Hepatic stellate cell (primary cell): ENCODE measurements at regions not wholly inside any gene's neighbourhood (a gene's known extent, or its start where the extent isn't known, plus 50 kb on each side); places are given as distances from the start of the nearest gene placed in this dataset.

ENCODE experiments used
- DNase-seq: peaks from one replicate; pipeline ENCODE4 v3.0.0; 2011; ENCODE audit warnings: low spot score

DNA sequence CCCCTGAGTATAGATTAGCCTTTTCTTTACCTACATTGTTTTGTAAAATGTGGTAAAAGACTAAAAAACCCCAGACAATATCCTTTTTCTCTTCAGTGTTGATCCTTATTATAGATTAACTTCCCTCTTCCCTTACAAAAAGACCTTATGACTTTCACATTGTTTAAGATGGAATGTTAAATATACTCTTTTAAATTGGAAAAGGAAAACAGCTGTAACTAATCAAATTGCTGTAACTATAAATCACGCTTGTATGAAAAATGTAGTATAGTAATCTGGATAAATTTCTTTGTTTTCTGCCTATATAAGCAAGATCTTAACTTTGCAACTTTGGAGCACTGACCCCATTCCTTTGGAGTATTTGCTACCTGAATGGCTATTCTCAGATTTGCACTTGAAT is 383.1 kb downstream of the FAM170A start:
- no peak for DNase-seq

DNA sequence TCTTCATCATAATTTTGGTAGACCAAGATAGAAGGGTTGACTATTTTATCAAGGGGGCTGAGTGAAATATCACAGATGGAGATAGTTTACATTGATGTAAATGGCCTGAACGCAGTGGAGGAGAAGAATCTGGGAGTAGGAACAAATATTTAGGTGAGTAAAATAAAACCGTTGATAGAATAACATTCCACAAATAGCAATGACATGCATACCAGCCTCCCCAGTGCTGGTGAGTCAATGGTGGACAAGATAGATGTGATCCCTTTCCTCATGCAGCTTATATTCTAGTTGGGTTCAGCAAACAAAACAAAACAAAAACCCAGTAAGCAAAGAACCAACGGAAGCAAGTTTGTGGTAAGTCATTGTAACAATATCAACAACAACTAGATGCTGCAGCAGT is 385.2 kb downstream of the FAM170A start:
- no peak for DNase-seq

DNA sequence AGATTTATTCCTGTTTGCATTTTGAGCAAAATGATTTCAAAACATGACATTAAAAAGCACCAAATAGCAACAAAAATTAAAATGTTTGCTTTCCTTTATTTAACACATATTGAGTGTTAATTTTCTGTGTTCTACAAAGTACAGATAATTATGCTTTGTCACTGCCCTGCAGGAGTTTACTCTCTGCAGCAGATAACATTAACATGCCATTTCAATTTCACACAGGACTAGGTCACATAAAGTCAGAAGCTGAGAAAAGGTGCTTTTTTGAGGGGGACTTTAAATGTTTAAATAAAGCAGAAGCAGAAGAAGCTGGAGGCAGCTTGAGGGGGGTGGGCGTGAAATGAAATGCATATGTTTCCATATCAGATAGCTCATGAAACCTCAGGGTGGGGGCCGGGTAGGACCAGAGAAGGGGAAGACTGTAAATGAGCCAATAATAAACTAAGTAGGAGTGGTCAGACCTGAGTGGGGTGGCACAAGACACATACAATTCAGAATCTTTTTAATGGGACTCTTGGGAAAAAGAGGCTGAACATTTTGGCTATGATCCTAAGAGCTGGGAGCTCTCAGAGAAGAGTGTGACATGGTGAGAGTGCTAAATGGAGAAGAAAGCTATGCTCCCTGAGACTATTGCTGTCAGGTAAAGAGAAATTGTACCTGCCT is 387.5 kb downstream of the FAM170A start:
- no peak for DNase-seq

DNA sequence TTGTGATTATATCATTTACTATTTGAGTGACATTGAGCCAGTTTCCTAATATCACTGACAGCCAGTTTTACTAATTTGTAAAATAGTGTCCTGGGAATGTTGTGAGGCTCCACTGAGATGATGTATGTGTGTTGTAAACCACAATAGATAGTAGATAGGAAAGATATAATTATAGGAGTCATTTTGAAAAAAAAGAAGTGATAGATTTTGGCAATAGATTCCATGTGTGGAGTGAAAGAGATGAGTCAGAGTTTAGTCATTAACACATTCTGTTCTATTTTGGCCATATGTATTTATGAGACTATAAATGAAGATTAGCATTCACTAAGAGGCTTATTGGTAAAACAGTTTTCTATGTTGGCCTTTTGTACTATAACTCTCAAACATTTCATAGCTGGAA is 388.2 kb downstream of the FAM170A start:
- DNase-seq = no peak

DNA sequence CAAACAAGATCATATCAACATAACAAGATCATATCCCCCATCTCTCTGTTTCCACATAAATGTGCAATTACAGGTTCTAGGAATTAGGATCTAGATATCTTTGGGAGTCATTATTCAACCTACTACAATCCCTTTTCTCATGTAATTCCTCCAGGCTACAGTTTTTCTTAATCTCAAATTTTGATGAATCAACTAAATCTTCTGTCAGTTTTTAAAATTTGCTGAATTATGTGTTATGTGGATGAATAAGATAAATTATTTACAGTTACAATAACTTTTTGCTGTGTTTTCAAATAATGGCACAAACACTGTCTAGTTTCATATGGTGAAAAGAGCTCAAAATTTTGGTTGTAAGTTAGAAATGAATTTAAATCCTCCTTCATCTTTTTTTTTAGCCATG is 405.8 kb downstream of the FAM170A start:
- no peak for DNase-seq

DNA sequence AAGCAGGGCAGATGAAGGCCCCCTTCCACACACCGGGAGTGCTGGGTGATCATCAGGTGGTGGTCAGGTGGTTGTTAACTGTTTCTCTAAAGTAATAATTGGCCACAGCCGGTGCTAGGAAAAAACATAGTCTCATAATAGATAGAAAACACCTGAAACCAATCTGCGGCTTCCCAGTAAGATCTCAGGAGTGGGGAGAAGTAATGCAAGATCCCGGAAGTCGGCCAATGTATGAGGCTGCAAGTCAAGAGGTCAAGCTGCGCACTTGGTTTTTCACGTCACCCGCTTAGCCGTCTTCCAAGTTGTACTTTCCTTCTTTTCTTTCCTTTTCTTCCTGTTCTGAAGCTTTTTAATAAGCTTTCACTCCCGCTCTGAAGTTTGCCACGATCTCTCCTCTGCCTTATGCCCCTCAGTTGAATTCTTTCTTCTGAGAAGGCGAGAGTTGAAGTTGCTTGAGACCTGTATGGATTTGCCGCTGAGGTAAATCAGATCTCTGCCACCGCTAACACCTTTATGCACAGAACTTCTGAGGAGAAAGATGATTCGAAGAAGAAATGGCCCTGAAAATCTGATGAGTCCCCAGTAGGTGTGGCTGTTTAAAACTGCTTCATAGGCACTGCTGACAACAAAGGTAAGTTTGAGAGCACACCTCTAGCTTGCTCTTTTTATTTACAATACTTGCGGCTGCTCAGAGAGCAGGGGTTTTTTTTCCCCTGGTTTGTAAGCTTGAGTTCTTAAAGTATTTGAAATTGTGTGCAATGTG is 406.6 kb downstream of the FAM170A start:
- no peak for DNase-seq

DNA sequence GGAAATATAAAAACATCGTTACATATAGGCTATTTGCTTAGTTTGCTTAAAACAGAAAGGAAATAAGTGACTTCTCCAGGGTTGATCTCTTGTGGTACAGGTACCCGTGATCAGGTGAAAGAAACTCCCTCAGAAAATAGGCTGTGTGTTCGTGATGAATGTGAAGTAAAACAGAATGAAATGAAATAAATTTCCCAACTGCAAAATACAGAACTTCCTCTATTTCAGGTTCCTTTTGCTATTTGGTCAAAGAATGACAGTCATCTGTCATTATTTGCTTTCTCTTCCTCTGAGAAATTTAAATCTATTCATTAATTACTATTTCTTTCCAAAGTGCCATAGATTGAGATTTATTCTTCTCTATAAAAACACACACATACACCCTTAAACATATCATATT is 408.1 kb downstream of the FAM170A start:
- no peak for DNase-seq

DNA sequence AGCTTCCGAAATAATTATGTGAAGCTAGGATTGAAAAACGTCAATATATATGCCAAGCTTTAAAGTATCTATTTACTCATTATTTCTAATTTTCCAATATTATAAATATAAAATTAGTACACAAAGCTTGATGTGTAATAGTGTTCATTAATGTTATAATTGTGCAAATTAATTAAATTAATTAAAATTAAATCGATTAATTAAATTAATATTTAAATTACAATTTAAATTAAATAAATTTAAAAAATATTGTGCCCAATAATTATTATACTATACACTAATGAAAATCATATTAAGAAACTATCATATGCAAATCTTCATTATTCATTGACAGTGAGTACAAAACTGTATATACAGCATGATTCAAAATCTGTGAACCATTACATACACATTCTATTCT is 409.8 kb downstream of the FAM170A start:
- no peak for DNase-seq

DNA sequence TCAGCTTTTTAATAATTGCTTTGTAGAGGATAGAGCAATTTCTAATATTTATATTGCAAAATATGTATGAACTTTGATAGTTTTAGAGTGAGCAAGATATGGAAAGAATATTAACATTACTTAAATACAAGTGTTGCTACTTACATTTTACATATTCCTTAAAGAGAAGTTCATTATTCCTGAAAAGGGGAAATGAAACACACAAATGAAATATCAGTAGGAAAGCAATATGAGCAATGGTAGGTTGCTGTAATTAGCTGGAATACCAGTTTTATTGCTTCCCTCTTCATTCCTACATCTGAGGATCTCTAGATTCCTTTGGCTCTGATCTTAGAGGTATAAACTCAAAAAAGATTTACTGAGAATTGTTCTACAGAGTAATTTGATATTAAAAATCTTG is 414.1 kb downstream of the FAM170A start:
- no peak for DNase-seq

DNA sequence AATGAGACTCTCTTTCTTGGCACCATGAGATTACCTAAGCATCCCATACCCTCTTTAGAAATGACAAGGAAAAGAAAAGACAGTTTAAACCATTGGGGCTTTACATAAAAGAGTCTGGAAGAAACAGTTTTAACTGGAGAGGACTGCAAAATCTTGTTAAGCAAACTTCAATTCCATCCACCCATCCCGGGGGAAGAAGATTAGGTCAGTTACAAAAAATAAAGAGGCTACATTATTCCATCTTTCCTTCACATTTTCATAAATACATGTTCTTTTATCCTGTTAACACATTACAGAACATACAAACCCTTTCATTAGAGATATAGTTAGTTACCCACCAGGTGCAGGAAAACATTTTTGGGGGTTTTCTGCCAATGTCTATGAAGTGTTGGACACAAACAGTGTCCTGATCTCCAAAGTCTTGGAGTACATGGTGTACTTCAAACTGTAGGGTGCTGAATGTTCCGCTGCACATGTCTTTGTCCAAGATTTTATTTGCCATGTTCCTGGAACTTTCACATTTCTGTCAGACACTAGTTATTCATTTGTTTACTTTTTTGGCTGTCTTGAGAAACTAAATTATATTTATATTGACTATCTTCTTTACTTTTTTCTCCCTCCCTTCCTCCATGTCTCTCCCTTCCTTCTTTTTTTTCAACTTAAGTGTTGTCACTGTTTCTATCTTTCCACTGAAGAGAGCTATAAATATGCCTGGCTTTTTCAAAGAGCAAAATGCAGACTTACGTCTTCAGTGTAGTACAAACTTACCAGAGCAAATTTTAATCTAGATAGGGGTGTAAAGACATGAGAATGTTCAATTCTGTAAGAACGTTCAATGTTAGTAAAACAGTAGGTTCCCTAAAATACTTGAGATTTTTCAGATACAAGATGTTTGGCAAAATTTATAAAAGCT is 410.9 kb upstream of the PRR16 start:
- no peak for DNase-seq

DNA sequence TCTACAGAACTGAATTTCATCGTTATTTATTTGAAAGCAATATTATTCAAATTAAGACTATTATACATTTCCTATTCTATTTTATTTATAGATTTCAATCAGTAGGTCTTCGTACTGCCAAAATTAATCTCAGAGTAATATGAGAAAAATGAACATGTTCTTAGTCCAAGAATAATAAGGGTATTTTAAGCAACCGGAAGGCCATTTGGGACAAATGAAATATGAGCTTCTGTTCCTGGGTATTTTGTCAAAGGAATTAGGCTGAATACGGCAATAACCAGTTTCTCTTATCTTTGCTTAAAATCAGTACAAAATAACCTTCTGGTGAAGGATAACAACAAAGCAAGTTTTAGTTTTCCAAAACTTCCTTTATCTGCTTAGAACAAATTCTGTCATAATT is 410.3 kb upstream of the PRR16 start:
- no peak for DNase-seq

DNA sequence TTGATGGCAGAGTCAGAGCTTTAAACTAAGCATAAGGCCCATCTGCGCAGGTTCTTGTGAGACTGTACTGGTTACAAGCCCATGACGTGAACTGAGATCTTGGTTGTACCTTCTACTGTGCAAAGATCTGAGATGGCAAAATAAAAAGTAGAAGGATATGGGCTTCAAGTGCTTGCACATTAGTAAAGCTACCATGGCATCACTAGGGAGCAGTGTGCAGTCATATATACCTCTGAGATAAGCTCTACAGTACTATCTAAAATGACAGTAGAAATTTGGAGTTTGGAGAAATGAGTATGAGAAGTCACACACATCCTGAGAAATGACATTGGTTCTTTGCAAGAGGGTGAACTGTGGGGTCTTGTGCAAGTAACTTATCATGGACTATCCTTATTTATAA is 408.2 kb upstream of the PRR16 start:
- peak; percentile 3 for DNase-seq

DNA sequence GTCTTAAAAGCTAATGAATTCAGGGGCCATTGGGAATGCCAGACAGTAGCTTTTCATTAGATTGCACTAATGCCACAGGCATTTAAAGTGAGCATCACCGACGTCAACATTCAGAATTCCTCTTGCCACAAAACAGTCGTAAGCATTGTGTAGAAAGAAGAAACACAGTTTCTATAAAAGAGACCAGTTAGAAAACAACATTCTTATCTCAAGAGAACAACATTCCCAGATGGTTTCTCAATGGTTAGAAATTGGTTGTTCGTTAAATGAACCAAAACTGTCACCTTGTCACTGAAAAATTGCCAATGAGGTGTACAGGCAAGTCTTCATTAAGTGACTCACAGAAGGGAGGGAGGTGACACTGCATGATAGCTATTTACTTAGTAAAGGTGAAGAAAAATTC is 401.6 kb upstream of the PRR16 start:
- no peak for DNase-seq

DNA sequence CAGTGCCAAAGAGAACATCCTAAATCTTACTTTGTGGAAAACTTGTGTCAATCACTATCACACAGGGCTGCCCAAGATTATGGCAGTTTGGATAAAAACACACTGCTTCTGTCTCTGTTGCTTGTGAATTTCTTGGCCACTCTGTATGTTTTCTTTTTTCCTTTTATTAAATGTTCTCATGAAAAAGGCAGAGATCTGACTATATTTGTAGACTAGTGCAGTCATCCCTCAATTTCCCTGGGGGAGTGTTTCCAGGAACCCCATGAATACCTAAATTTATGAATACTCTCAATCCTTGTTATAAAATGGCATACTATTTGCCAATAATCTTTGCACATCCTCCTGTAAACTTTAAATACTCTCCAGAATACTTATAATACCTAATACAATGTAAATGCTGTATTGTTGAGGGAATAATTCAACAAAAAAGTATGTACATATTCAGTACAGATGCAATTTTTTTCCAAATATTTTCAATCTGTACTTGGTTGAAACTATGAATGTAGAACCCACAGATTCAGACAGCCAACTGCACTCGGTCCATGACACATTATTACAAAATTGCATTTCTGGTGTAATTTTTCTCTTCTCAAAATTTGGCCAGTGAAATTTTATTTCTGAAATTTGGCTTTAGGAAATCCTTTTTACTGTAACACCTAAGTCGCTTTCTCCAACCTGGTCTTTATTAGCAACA is 391.9 kb upstream of the PRR16 start:
- DNase-seq = no peak

DNA sequence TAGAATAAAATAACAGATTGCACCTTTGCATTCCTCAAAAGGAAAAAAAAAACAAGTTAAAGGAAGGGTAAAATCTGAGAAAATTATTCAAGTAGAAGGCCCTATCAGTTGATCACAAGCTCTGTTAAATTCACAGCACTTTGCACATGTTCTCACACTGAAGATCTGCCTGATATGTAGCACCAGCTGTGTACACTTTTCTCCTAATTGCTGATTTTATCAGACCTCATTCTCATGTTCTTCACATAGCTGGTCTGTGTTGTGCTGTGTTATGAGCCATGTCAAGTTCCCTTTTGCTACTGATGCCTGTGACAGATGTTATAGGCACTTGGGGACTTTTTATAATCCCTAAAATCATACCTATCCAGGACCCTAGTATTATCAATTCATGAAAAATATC is 390.4 kb upstream of the PRR16 start:
- no peak for DNase-seq

DNA sequence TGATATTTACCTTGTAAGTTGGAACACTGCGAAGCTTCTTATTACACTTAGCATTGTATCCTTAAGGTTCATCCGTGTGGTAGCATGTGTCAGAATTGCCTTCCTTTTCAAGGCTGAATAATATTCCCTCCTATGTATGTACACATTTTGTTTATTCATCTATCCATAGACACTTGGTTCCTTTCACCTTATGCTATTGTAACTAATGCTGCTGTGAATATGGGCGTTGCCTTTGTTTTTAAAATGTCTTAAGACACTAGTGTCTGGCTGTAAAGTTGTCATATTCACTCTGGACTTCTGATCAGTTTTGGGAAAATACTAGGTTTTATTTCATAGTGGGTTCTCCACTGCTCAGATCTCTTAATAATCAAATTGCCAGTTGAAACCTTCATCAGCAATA is 383.3 kb upstream of the PRR16 start:
- no peak for DNase-seq

DNA sequence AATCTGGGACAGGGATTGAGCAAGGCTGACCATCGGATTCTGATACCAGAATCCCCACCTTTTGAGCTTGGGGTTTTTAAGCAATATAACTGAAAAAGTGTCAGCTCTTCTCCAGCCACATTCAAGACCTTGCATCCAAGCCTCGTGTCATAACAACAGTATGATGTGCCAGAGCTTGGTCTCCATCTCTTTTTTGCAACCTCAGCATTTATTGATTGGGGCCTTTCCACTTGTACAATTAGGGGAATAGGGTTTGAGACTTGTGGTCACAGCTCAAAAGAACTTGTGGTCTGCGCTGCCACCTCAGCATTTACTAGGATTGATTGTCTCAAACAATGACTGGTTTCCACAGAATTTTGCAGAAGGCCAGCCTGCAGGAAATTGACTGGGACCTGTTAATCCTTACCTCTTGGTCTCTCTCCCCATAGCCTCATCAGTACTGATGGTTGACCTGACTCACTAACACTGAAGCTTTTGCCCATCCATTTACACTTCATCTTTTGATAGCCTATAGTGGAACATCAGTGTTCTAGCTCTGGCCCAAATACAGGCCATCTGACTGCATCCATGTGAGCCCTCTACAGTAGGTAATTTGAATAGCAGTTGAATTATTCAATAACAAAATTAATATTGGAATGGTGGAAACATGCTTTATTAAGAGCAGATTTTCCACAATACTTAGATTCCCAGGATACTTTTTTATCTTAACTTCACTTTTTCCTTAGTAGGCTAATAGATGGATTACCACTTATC is 381.6 kb upstream of the PRR16 start:
- DNase-seq = no peak

DNA sequence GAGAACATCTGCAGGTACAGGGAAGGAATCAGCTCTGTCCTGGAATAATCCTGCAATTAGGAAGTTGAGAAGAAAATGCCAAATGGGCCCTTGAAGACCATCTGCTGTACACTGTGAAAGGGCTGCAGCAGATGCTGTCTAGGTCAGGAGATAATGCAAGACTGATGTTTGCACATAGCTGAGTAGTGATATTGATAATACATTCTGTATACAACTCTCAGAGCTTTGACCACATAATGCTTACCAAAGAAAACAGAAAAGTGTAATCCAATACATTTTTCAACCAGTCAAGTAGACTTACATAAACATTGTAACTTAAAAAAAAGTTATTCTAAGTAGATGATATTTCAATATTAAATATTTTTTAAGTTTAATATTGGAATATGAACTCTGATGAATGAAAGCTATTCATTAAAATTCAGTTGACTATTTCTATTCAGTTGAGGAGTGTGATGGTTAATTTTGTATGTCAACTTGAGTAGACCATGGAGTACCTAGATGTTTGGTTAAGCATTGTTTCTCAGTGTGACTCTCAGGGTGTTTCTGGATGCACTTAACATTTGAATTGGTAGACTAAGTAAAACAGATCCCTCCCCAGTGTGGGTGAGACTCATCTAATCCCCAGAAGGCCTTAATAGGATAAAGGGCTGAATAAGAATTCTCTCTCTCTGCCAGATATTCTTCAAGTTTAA is 380.1 kb upstream of the PRR16 start:
- no peak for DNase-seq

DNA sequence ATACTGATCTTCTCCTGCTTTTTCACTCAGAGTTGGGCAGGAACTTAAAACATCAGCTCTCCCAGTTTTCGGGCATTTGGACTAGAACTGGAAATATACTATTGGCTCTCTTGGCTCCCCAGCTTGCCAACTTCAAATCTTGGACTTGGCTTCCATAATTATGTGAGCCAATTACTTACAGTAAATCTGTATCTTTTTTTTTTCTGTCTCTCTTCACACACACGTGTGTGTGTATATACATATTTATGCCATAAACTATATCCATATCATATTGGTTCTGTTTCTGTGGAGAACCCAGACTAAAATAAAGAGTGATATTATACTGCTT is 379.6 kb upstream of the PRR16 start:
- DNase-seq = no peak

DNA sequence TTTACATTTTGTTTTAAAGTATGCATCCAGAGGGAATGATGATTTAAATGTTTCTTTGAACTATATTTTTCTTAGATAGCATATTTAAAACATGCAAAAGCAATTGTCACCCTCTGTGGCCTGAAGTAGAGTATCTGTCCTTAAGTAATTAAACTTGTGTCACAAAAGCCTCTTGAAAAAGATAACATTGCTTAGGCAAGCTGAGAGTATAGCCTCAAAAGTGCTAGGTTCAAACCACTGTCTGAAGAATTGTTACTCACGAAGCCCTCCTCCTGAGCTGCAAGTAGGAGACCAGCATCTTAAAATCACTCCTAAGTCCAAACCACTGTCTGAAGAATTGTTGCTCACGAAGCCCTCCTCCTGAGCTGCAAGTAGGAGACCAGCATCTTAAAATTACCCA is 378.0 kb upstream of the PRR16 start:
- no peak for DNase-seq

DNA sequence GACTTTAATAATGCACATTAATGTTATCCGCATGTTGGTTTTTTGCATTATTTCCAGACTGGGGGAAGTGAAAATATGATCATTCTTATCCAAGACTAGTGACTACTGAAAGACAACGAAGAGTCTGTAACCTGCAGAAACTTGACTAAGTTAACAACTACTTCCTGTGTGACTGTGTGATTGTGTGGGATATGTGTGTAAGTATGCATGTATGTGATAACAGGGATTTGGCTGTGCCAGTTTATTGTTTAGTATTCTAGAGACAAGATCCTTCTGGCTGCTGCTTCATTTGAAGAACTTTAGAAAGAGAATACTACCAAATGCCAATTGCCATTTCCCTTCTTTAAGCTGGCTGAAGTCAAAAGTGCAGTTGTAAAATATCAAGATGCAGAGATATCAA is 375.7 kb upstream of the PRR16 start:
- DNase-seq = no peak
